HG03342 (cell line): ENCODE measurements at regions not wholly inside any gene's neighbourhood (a gene's known extent, or its start where the extent isn't known, plus 50 kb on each side); places are given as distances from the start of the nearest gene placed in this dataset.

Source experiments
- ATAC-seq: cut with Tn5 transposase; IDR thresholded peaks from one replicate; pipeline ENCODE4 v1.9.1; 2021; ENCODE audit warnings: mild to moderate bottlenecking, moderate library complexity; ENCODE audit not compliant: unreplicated experiment

- no peak for ATAC-seq
Measured at GRCh38 chr11:71357414-71357813, 90.8 kb downstream of the DHCR7 start.

GRCh38 chr11:71356904-71357303 lies 91.3 kb downstream of the DHCR7 start:
- no peak for ATAC-seq

GRCh38 chr11:71356280-71356876 lies 91.8 kb downstream of the DHCR7 start:
- no peak for ATAC-seq

GRCh38 chr11:71355281-71355680 lies 92.9 kb downstream of the DHCR7 start:
- ATAC-seq, result no peak

GRCh38 chr11:71354394-71355105 lies 93.6 kb downstream of the DHCR7 start:
- no peak for ATAC-seq

- no peak for ATAC-seq
Measured at GRCh38 chr11:71352748-71353147, 95.4 kb downstream of the DHCR7 start.

GRCh38 chr11:71352226-71352625 lies 96.0 kb downstream of the DHCR7 start:
- no peak for ATAC-seq

GRCh38 chr11:71349627-71350026 lies 97.2 kb upstream of the SHANK2 start:
- ATAC-seq, result no peak

GRCh38 chr11:71343828-71344400 lies 91.5 kb upstream of the SHANK2 start:
- ATAC-seq, result no peak

GRCh38 chr11:71342951-71343827 lies 90.8 kb upstream of the SHANK2 start:
- no peak for ATAC-seq

GRCh38 chr11:71342116-71342515 lies 89.7 kb upstream of the SHANK2 start:
- no peak for ATAC-seq

- ATAC-seq, result no peak
Measured at GRCh38 chr11:71341596-71341995, 89.2 kb upstream of the SHANK2 start.

GRCh38 chr11:71341173-71341572 lies 88.8 kb upstream of the SHANK2 start:
- no peak for ATAC-seq

GRCh38 chr11:71340086-71340606 lies 87.8 kb upstream of the SHANK2 start:
- ATAC-seq, result no peak

GRCh38 chr11:71339396-71339881 lies 87.1 kb upstream of the SHANK2 start:
- no peak for ATAC-seq

- no peak for ATAC-seq
Measured at GRCh38 chr11:71338801-71339395, 86.5 kb upstream of the SHANK2 start.

- no peak for ATAC-seq
Measured at GRCh38 chr11:71336996-71337754, 84.8 kb upstream of the SHANK2 start.

- ATAC-seq, result no peak
Measured at GRCh38 chr11:71336176-71336995, 84.0 kb upstream of the SHANK2 start.

- no peak for ATAC-seq
Measured at GRCh38 chr11:71335371-71335770, 83.0 kb upstream of the SHANK2 start.
